IPS-15b (cell line): ENCODE measurements at regions not wholly inside any gene's neighbourhood (a gene's known extent, or its start where the extent isn't known, plus 50 kb on each side); places are given as distances from the start of the nearest gene placed in this dataset.

ENCODE experiments used
- H3K27me3 ChIP-seq: one replicate; pipeline ENCODE4 v1.6.1; 2013; ENCODE audit warnings: low read length; ENCODE audit not compliant: control insufficient read depth, insufficient read depth
- H3K36me3 ChIP-seq: one replicate; pipeline ENCODE4 v1.6.1; 2013; ENCODE audit warnings: low read length; ENCODE audit not compliant: control insufficient read depth, insufficient read depth
- H3K4me1 ChIP-seq: one replicate; pipeline ENCODE4 v1.6.1; 2013; ENCODE audit warnings: mild to moderate bottlenecking, low read length; ENCODE audit not compliant: control insufficient read depth, insufficient read depth
- H3K4me3 ChIP-seq: one replicate; pipeline ENCODE4 v1.5.1; 2013; ENCODE audit warnings: low read depth, low read length
- H3K9ac ChIP-seq: one replicate; pipeline ENCODE4 v1.6.1; 2013; ENCODE audit warnings: low read depth, mild to moderate bottlenecking, low read length
- H3K9me3 ChIP-seq: one replicate; pipeline ENCODE4 v1.6.1; 2013; ENCODE audit warnings: mild to moderate bottlenecking, low read length; ENCODE audit not compliant: control insufficient read depth, insufficient read depth

- Histone ChIP-seq H3K4me3 (no peak overlapping the region), H3K4me1 (no peaks in the 10 kb centered on the region)
These were observed 936.0 kb upstream of the SLC10A2 start for GRCh38 chr13:104002216-104002615.

GRCh38 chr13:104001766-104002165 lies 935.5 kb upstream of the SLC10A2 start:
- Histone ChIP-seq H3K9ac (no peak overlapping the region), H3K36me3 (no peaks in the 10 kb centered on the region), H3K27me3 (no peaks in the 10 kb centered on the region), H3K9me3 (no peaks in the 10 kb centered on the region), H3K4me3 (no peak overlapping the region), H3K4me1 (no peaks in the 10 kb centered on the region)

More at GRCh38 chr13:104002216-104002615, 936.0 kb upstream of the SLC10A2 start:
- Histone ChIP-seq H3K36me3 (no peaks in the 10 kb centered on the region), H3K9me3 (no peaks in the 10 kb centered on the region), H3K27me3 (no peaks in the 10 kb centered on the region), H3K9ac (no peak overlapping the region)

- H3K9ac ChIP-seq = no peak overlapping the region
- H3K9me3 ChIP-seq = no peaks in the 10 kb centered on the region
- no peaks in the 10 kb centered on the region for H3K36me3 ChIP-seq
- H3K4me1 ChIP-seq = no peaks in the 10 kb centered on the region
- H3K4me3 ChIP-seq = no peak overlapping the region
- H3K27me3 ChIP-seq = no peaks in the 10 kb centered on the region
These were observed 930.5 kb upstream of the SLC10A2 start for GRCh38 chr13:103996733-103997132.

- Histone ChIP-seq H3K9ac (no peak overlapping the region), H3K4me1 (no peaks in the 10 kb centered on the region), H3K36me3 (no peaks in the 10 kb centered on the region), H3K4me3 (no peak overlapping the region), H3K9me3 (no peaks in the 10 kb centered on the region), H3K27me3 (no peaks in the 10 kb centered on the region)
These were observed 917.7 kb upstream of the SLC10A2 start for GRCh38 chr13:103983948-103984347.

- no peak overlapping the region for H3K9ac ChIP-seq
- H3K4me1 ChIP-seq = no peaks in the 10 kb centered on the region
- no peaks in the 10 kb centered on the region for H3K36me3 ChIP-seq
- H3K4me3 ChIP-seq = no peak overlapping the region
- no peaks in the 10 kb centered on the region for H3K27me3 ChIP-seq
- no peaks in the 10 kb centered on the region for H3K9me3 ChIP-seq
These were observed 910.2 kb upstream of the SLC10A2 start for GRCh38 chr13:103976371-103976770.

- Histone ChIP-seq H3K36me3 (no peaks in the 10 kb centered on the region), H3K4me1 (no peaks in the 10 kb centered on the region), H3K9ac (no peak overlapping the region), H3K27me3 (no peaks in the 10 kb centered on the region), H3K4me3 (no peak overlapping the region), H3K9me3 (no peaks in the 10 kb centered on the region)
These were observed 907.5 kb upstream of the SLC10A2 start for GRCh38 chr13:103973740-103974139.

GRCh38 chr13:103969520-103970050 lies 903.4 kb upstream of the SLC10A2 start:
- no peaks in the 10 kb centered on the region for H3K4me1 ChIP-seq
- H3K9ac ChIP-seq = no peak overlapping the region
- no peak overlapping the region for H3K4me3 ChIP-seq
- no peaks in the 10 kb centered on the region for H3K9me3 ChIP-seq
- no peaks in the 10 kb centered on the region for H3K36me3 ChIP-seq
- H3K27me3 ChIP-seq = no peaks in the 10 kb centered on the region

- no peak overlapping the region for H3K4me3 ChIP-seq
- no peaks in the 10 kb centered on the region for H3K27me3 ChIP-seq
- no peaks in the 10 kb centered on the region for H3K36me3 ChIP-seq
- no peaks in the 10 kb centered on the region for H3K9me3 ChIP-seq
- no peak overlapping the region for H3K9ac ChIP-seq
- no peaks in the 10 kb centered on the region for H3K4me1 ChIP-seq
These were observed 899.5 kb upstream of the SLC10A2 start for GRCh38 chr13:103965506-103966243.

- no peak overlapping the region for H3K9ac ChIP-seq
- no peaks in the 10 kb centered on the region for H3K9me3 ChIP-seq
These were observed 895.6 kb upstream of the SLC10A2 start for GRCh38 chr13:103961784-103962183.

GRCh38 chr13:103961129-103961528 lies 894.9 kb upstream of the SLC10A2 start:
- H3K4me1 ChIP-seq = no peaks in the 10 kb centered on the region
- H3K9me3 ChIP-seq = no peaks in the 10 kb centered on the region
- H3K9ac ChIP-seq = no peak overlapping the region
- no peaks in the 10 kb centered on the region for H3K27me3 ChIP-seq
- H3K36me3 ChIP-seq = no peaks in the 10 kb centered on the region
- no peak overlapping the region for H3K4me3 ChIP-seq

More at GRCh38 chr13:103961784-103962183, 895.6 kb upstream of the SLC10A2 start:
- Histone ChIP-seq H3K4me3 (no peak overlapping the region), H3K27me3 (no peaks in the 10 kb centered on the region), H3K4me1 (no peaks in the 10 kb centered on the region), H3K36me3 (no peaks in the 10 kb centered on the region)

GRCh38 chr13:103960001-103960400 lies 893.8 kb upstream of the SLC10A2 start:
- Histone ChIP-seq H3K9ac (no peak overlapping the region), H3K9me3 (no peaks in the 10 kb centered on the region), H3K27me3 (no peaks in the 10 kb centered on the region), H3K4me3 (no peak overlapping the region), H3K36me3 (no peaks in the 10 kb centered on the region), H3K4me1 (no peaks in the 10 kb centered on the region)

- no peak overlapping the region for H3K4me3 ChIP-seq
- no peaks in the 10 kb centered on the region for H3K27me3 ChIP-seq
- no peaks in the 10 kb centered on the region for H3K9me3 ChIP-seq
- no peaks in the 10 kb centered on the region for H3K36me3 ChIP-seq
- no peaks in the 10 kb centered on the region for H3K4me1 ChIP-seq
- no peak overlapping the region for H3K9ac ChIP-seq
These were observed 892.5 kb upstream of the SLC10A2 start for GRCh38 chr13:103958691-103959090.
